ENCODE measurements at regions not wholly inside any gene's neighbourhood (a gene's known extent, or its start where the extent isn't known, plus 50 kb on each side); places are given as distances from the start of the nearest gene placed in this dataset.

DNA sequence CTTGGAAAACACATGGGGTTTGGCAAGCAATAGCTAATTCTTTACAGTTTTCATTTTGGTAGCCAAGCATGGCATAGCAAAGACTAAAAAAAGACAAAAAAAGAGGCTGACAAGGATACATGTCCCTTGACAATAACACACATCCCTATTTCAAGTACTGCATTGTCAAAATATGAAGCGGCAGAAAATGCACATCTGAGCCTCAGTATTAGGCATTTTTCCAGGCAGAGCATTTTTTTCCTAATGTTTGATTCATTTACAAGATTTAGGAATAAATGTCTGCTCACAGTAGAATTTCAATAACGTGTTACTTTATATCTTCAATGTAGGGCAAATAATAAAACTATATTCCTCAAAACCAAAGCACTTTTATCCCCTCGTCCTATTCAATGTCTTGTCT lies 216.3 kb upstream of the PCDH18 start:
- Histone ChIP-seq H3K27ac (ENCODE audit: low read depth in 1 of 2, low read length in 2 of 2) (no peak overlapping the region), H2AFZ (ENCODE audit: insufficient read depth, low read depth, low read length, poor library complexity, severe bottlenecking) (no peak overlapping the region), H4K20me1 (ENCODE audit: insufficient read depth, low read length) (no peaks in the 10 kb centered on the region), H3K9me3 (replicated peaks in 1 of 2; ENCODE audit: control insufficient read depth in 1 of 2, insufficient read depth in 1 of 2, low read length in 2 of 2) (no peaks in the 10 kb centered on the region), H3K9ac (ENCODE audit: insufficient read depth, low read length, poor library complexity, severe bottlenecking) (no peak overlapping the region), H3K4me3 (replicated peaks in 1 of 3; ENCODE audit: low read depth in 2 of 3, low read length in 3 of 3) (no peak overlapping the region), H3K4me1 (ENCODE audit: control insufficient read depth in 1 of 2, insufficient read depth in 2 of 2, low read length in 2 of 2) (no peaks in the 10 kb centered on the region), H3K27me3 (ENCODE audit: control insufficient read depth in 2 of 2, insufficient read depth in 2 of 2, low read length in 2 of 2) (no peaks in the 10 kb centered on the region), H3K36me3 (replicated peaks in 1 of 2; ENCODE audit: control insufficient read depth in 1 of 2, insufficient read depth in 2 of 2, low read length in 2 of 2) (no peaks in the 10 kb centered on the region), H3K4me2 (replicated peaks; ENCODE audit: extremely low read depth, low read length, poor library complexity, severe bottlenecking) (no peak overlapping the region), H3K79me2 (ENCODE audit: insufficient read depth, low read length) (no peaks in the 10 kb centered on the region)
- H3K4me1 Mint-ChIP-seq = no peaks in the 10 kb centered on the region
- TF ChIP-seq, protein P1, sequence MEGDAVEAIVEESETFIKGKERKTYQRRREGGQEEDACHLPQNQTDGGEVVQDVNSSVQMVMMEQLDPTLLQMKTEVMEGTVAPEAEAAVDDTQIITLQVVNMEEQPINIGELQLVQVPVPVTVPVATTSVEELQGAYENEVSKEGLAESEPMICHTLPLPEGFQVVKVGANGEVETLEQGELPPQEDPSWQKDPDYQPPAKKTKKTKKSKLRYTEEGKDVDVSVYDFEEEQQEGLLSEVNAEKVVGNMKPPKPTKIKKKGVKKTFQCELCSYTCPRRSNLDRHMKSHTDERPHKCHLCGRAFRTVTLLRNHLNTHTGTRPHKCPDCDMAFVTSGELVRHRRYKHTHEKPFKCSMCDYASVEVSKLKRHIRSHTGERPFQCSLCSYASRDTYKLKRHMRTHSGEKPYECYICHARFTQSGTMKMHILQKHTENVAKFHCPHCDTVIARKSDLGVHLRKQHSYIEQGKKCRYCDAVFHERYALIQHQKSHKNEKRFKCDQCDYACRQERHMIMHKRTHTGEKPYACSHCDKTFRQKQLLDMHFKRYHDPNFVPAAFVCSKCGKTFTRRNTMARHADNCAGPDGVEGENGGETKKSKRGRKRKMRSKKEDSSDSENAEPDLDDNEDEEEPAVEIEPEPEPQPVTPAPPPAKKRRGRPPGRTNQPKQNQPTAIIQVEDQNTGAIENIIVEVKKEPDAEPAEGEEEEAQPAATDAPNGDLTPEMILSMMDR (IDR thresholded peaks at IDR 0.05) = no peak
- no peak for DNase-seq
- WGBS (ENCODE audit: insufficient coverage) = no CpG with 5 or more reads among the region's 3 CpGs
- H3K4me3 Mint-ChIP-seq = no peak overlapping the region
- H3K27me3 Mint-ChIP-seq (ENCODE audit: low read depth in 3 of 3) = peaks cover 0 to 2% (median 0%) of the 10 kb centered on the region in 3 donors
- no peaks in the 10 kb centered on the region for H3K36me3 Mint-ChIP-seq
- no peak overlapping the region for H3K27ac Mint-ChIP-seq
- intact Hi-C loops (cut with micrococcal nuclease) = no loop called here
- H3K9me3 Mint-ChIP-seq = peaks cover 0 to 8% (median 2%) of the 10 kb centered on the region in 7 donors

DNA sequence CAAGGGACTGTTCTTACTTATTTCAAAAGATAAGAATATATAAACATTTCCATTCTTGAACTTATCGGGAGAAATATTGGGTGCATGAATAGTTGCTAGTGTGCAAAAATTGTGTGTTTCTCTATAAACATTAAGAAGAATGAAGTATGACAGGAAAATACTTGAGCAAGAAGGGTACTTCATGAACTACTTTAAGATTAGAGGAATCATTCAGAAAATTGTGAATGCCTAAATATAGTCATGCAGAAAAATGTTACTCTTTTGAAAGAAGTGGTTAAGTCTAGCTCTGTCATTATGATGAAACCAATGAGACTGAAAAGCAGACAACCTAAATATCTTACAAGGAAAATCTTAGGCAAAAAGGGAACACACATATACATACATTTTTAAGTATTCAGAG lies 207.8 kb upstream of the PCDH18 start:
- Histone ChIP-seq H3K4me2 (replicated peaks; ENCODE audit: extremely low read depth, low read length, poor library complexity, severe bottlenecking) (no peak overlapping the region), H4K20me1 (ENCODE audit: insufficient read depth, low read length) (no peaks in the 10 kb centered on the region), H3K27me3 (ENCODE audit: control insufficient read depth in 2 of 2, insufficient read depth in 2 of 2, low read length in 2 of 2) (no peaks in the 10 kb centered on the region), H3K79me2 (ENCODE audit: insufficient read depth, low read length) (no peaks in the 10 kb centered on the region), H2AFZ (ENCODE audit: insufficient read depth, low read depth, low read length, poor library complexity, severe bottlenecking) (no peak overlapping the region), H3K9me3 (replicated peaks in 1 of 2; ENCODE audit: control insufficient read depth in 1 of 2, insufficient read depth in 1 of 2, low read length in 2 of 2) (no peaks in the 10 kb centered on the region), H3K27ac (ENCODE audit: low read depth in 1 of 2, low read length in 2 of 2) (no peak overlapping the region), H3K4me3 (replicated peaks in 1 of 3; ENCODE audit: low read depth in 2 of 3, low read length in 3 of 3) (no peak overlapping the region), H3K4me1 (ENCODE audit: control insufficient read depth in 1 of 2, insufficient read depth in 2 of 2, low read length in 2 of 2) (no peaks in the 10 kb centered on the region), H3K36me3 (replicated peaks in 1 of 2; ENCODE audit: control insufficient read depth in 1 of 2, insufficient read depth in 2 of 2, low read length in 2 of 2) (no peaks in the 10 kb centered on the region), H3K9ac (ENCODE audit: insufficient read depth, low read length, poor library complexity, severe bottlenecking) (no peak overlapping the region)
- Mint-ChIP-seq H3K9me3 (peaks cover 0 to 3% (median 0%) of the 10 kb centered on the region in 7 donors), H3K4me3 (no peak overlapping the region), H3K36me3 (no peaks in the 10 kb centered on the region), H3K27me3 (ENCODE audit: low read depth in 3 of 3) (peaks cover 0 to 2% (median 0%) of the 10 kb centered on the region in 3 donors), H3K4me1 (no peaks in the 10 kb centered on the region), H3K27ac (no peak overlapping the region)
- DNase-seq = no peak
- WGBS (ENCODE audit: insufficient coverage) = no CpG with 5 or more reads among the region's 1 CpG
- TF ChIP-seq, protein P1 (IDR thresholded peaks at IDR 0.05) = no peak
- intact Hi-C loops (cut with micrococcal nuclease) = no loop called here
